Liver (tissue), 3 donors: ENCODE measurements at regions not wholly inside any gene's neighbourhood (a gene's known extent, or its start where the extent isn't known, plus 50 kb on each side); places are given as distances from the start of the nearest gene placed in this dataset.

Source experiments
- EGR1 ChIP-seq, 2 donors: IDR thresholded peaks; 2 replicates each; pipeline ENCODE4 v1.6.1; 2016 to 2018; ENCODE audit warnings: antibody characterized with exemption in 2 of 2, low read depth in 2 of 2
- FOXA1 ChIP-seq: IDR thresholded peaks from 2 replicates; pipeline ENCODE4 v1.6.1; 2016; ENCODE audit warnings: antibody characterized with exemption
- FOXA2 ChIP-seq: IDR thresholded peaks from 2 replicates; pipeline ENCODE4 v1.6.1; 2016; ENCODE audit warnings: antibody characterized with exemption
- JUND ChIP-seq, 2 donors: IDR thresholded peaks; 2 replicates each; pipeline ENCODE4 v1.6.1; 2016; ENCODE audit warnings: antibody characterized with exemption in 2 of 2
- MAX ChIP-seq: IDR thresholded peaks from 2 replicates; pipeline ENCODE4 v1.6.1; 2016; ENCODE audit warnings: antibody characterized with exemption
- RAD21 ChIP-seq, 2 donors: IDR thresholded peaks; 2 replicates each; pipeline ENCODE4 v1.6.1; 2016; ENCODE audit warnings: antibody characterized with exemption in 2 of 2, mild to moderate bottlenecking in 2 of 2
- REST ChIP-seq: IDR thresholded peaks from 2 replicates; pipeline ENCODE4 v1.6.1; 2016; ENCODE audit warnings: antibody characterized with exemption, mild to moderate bottlenecking
- RXRA ChIP-seq, 2 donors: IDR thresholded peaks; 2 replicates each; pipeline ENCODE4 v1.6.1; 2017 to 2018; ENCODE audit warnings: antibody characterized with exemption in 2 of 2, mild to moderate bottlenecking in 1 of 2
- SP1 ChIP-seq: IDR thresholded peaks from 2 replicates; pipeline ENCODE4 v1.6.1; 2018; ENCODE audit warnings: antibody characterized with exemption, mild to moderate bottlenecking
- TAF1 ChIP-seq: conservative IDR thresholded peaks from 2 replicates; pipeline ENCODE4 v1.6.1; 2016; ENCODE audit warnings: antibody characterized with exemption, mild to moderate bottlenecking
- YY1 ChIP-seq: IDR thresholded peaks from 2 replicates; pipeline ENCODE4 v1.6.1; 2016; ENCODE audit warnings: antibody characterized with exemption, mild to moderate bottlenecking
- TF ChIP-seq, protein P1 (sequence below): fragments of 150-350 bp; IDR thresholded peaks from 2 replicates; pipeline ENCODE4 v1.5.1; 2017; ENCODE audit warnings: improper control_type of control experiment, low read depth, low read length; ENCODE audit not compliant: missing input control
- TF ChIP-seq, protein P2 (sequence below): IDR thresholded peaks from 2 replicates; pipeline ENCODE4 v1.6.1; 2016; ENCODE audit warnings: antibody characterized with exemption
- donor health status: healthy.
- donor health status: healthy.

GRCh38 chr4:34824515-34824914, 1419.8 kb downstream of the ARAP2 start:
- TF ChIP-seq YY1 (no peak), REST (no peak), FOXA2 (no peak), RXRA (IDR thresholded peaks at IDR 0.05) (no peak), SP1 (no peak), JUND (IDR thresholded peaks at IDR 0.05) (no peak), TAF1 (no peak), EGR1 (IDR thresholded peaks at IDR 0.05; ENCODE audit: low read depth in 2 of 2) (no peak), FOXA1 (no peak), RAD21 (IDR thresholded peaks at IDR 0.05) (no peak), MAX (no peak)
- TF ChIP-seq, protein P1, sequence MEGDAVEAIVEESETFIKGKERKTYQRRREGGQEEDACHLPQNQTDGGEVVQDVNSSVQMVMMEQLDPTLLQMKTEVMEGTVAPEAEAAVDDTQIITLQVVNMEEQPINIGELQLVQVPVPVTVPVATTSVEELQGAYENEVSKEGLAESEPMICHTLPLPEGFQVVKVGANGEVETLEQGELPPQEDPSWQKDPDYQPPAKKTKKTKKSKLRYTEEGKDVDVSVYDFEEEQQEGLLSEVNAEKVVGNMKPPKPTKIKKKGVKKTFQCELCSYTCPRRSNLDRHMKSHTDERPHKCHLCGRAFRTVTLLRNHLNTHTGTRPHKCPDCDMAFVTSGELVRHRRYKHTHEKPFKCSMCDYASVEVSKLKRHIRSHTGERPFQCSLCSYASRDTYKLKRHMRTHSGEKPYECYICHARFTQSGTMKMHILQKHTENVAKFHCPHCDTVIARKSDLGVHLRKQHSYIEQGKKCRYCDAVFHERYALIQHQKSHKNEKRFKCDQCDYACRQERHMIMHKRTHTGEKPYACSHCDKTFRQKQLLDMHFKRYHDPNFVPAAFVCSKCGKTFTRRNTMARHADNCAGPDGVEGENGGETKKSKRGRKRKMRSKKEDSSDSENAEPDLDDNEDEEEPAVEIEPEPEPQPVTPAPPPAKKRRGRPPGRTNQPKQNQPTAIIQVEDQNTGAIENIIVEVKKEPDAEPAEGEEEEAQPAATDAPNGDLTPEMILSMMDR = no peak
- TF ChIP-seq, protein P2, sequence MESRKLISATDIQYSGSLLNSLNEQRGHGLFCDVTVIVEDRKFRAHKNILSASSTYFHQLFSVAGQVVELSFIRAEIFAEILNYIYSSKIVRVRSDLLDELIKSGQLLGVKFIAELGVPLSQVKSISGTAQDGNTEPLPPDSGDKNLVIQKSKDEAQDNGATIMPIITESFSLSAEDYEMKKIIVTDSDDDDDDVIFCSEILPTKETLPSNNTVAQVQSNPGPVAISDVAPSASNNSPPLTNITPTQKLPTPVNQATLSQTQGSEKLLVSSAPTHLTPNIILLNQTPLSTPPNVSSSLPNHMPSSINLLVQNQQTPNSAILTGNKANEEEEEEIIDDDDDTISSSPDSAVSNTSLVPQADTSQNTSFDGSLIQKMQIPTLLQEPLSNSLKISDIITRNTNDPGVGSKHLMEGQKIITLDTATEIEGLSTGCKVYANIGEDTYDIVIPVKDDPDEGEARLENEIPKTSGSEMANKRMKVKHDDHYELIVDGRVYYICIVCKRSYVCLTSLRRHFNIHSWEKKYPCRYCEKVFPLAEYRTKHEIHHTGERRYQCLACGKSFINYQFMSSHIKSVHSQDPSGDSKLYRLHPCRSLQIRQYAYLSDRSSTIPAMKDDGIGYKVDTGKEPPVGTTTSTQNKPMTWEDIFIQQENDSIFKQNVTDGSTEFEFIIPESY = no peak
